IMR-90 (cell line): ENCODE measurements at regions not wholly inside any gene's neighbourhood (a gene's known extent, or its start where the extent isn't known, plus 50 kb on each side); places are given as distances from the start of the nearest gene placed in this dataset.

Experiments used
- ATAC-seq: fragments of 200-7000 bp; cut with Tn5 transposase; 2 replicates; pipeline ENCODE4 v1.9.1; 2020; ENCODE audit warnings: low read depth, mild to moderate bottlenecking, moderate library complexity
- BruUV-seq: library from RNA; stranded (reverse); fragments of 400-500 nt; replicated peaks from 2 replicates; lab custom pipeline; 2021; lab: Mats Ljungman, UMichigan
- CTCF ChIA-PET: fragments of 300-600 bp; formaldehyde crosslinking; extraction: SDS; loops from one replicate; lab custom pipeline; 2021; ENCODE audit warnings: antibody characterized with exemption; lab: Yijun Ruan, JAX
- POLR2A ChIA-PET: fragments of 300-600 bp; sonication (Branson Sonifier 250); formaldehyde crosslinking; loops from one replicate; lab custom pipeline; 2022; ENCODE audit warnings: antibody characterized with exemption; ENCODE audit not compliant: unreplicated experiment; lab: Charles Lee
- DNase-seq: peaks from one replicate; pipeline ENCODE4 v3.0.0; 2013
- H2AFZ ChIP-seq: replicated peaks from 2 replicates; pipeline ENCODE3; 2013; ENCODE audit warnings: low read length, mild to moderate bottlenecking; ENCODE audit not compliant: poor library complexity
- H2AK5ac ChIP-seq: 2 replicates; pipeline ENCODE4 v1.6.1; 2013; ENCODE audit warnings: low read depth, low read length, inconsistent platforms
- H2AK9ac ChIP-seq: replicated peaks from 2 replicates; pipeline ENCODE3; 2013; ENCODE audit warnings: mild to moderate bottlenecking, low read depth, low read length, moderate library complexity; ENCODE audit not compliant: poor library complexity
- H2BK120ac ChIP-seq: 2 replicates; pipeline ENCODE4 v1.6.1; 2013; ENCODE audit warnings: low read depth, low read length, inconsistent platforms
- H2BK15ac ChIP-seq: 3 replicates; pipeline ENCODE4 v1.6.1; 2013; ENCODE audit warnings: low read depth, low read length, inconsistent platforms
- H2BK20ac ChIP-seq: 2 replicates; pipeline ENCODE4 v1.6.1; 2013; ENCODE audit warnings: low read depth, mild to moderate bottlenecking, inconsistent platforms, low read length, moderate library complexity
- H2BK5ac ChIP-seq: 2 replicates; pipeline ENCODE4 v1.6.1; 2013; ENCODE audit warnings: mild to moderate bottlenecking, low read depth, low read length, inconsistent platforms; ENCODE audit not compliant: poor library complexity, severe bottlenecking
- H3K14ac ChIP-seq: replicated peaks from 2 replicates; pipeline ENCODE4 v1.6.1; 2013; ENCODE audit warnings: low read depth, low read length, inconsistent platforms
- H3K18ac ChIP-seq: 2 replicates; pipeline ENCODE4 v1.6.1; 2013; ENCODE audit warnings: low read depth, low read length, control low read depth
- H3K23ac ChIP-seq: 2 replicates; pipeline ENCODE4 v1.6.1; 2013; ENCODE audit warnings: low read depth, low read length, inconsistent platforms
- H3K27ac ChIP-seq: 2 replicates; pipeline ENCODE4 v1.5.1; 2013; ENCODE audit warnings: mild to moderate bottlenecking, control low read depth, low read length; ENCODE audit not compliant: insufficient read depth
- H3K27me3 ChIP-seq: 2 replicates; pipeline ENCODE4 v1.6.1; 2013; ENCODE audit warnings: low read length; ENCODE audit not compliant: control insufficient read depth, insufficient read depth
- H3K36me3 ChIP-seq: 2 replicates; pipeline ENCODE4 v1.6.1; 2013; ENCODE audit warnings: low read length, mixed read lengths; ENCODE audit not compliant: control insufficient read depth, insufficient read depth
- H3K4ac ChIP-seq: 2 replicates; pipeline ENCODE4 v1.6.1; 2013; ENCODE audit warnings: low read depth, low read length, inconsistent platforms
- H3K4me1 ChIP-seq: 2 replicates; pipeline ENCODE4 v1.6.1; 2013; ENCODE audit warnings: low read length, mixed read lengths; ENCODE audit not compliant: control insufficient read depth, insufficient read depth
- H3K4me2 ChIP-seq: 2 replicates; pipeline ENCODE4 v1.6.1; 2013; ENCODE audit warnings: low read depth, mild to moderate bottlenecking, control low read depth, low read length, moderate library complexity
- H3K4me3 ChIP-seq: 2 replicates; pipeline ENCODE4 v1.5.1; 2013; ENCODE audit warnings: low read depth, mild to moderate bottlenecking, control low read depth, low read length, moderate library complexity; ENCODE audit not compliant: insufficient read depth
- H3K56ac ChIP-seq: 2 replicates; pipeline ENCODE4 v1.6.1; 2013; ENCODE audit warnings: low read length, inconsistent platforms; ENCODE audit not compliant: insufficient read depth; ENCODE audit errors: extremely low read depth
- H3K79me1 ChIP-seq, 2 experiments: 2 replicates each; pipeline ENCODE4 v1.6.1; 2013; ENCODE audit warnings: low read length in 2 of 2, inconsistent platforms in 1 of 2, low read depth in 1 of 2
- H3K9ac ChIP-seq: 2 replicates; pipeline ENCODE4 v1.6.1; 2013; ENCODE audit warnings: low read depth, low read length, control low read depth
- H3K9me1 ChIP-seq: 2 replicates; pipeline ENCODE4 v1.6.1; 2013; ENCODE audit warnings: low read length, inconsistent platforms; ENCODE audit not compliant: insufficient read depth
- H3K9me3 ChIP-seq: 2 replicates; pipeline ENCODE4 v1.6.1; 2013; ENCODE audit warnings: low read length; ENCODE audit not compliant: control insufficient read depth, insufficient read depth
- H4K20me1 ChIP-seq: 2 replicates; pipeline ENCODE4 v1.6.1; 2013; ENCODE audit warnings: low read length, inconsistent platforms; ENCODE audit not compliant: insufficient read depth
- H4K5ac ChIP-seq: 2 replicates; pipeline ENCODE4 v1.6.1; 2013; ENCODE audit warnings: mild to moderate bottlenecking, low read depth, low read length, control low read depth
- H4K8ac ChIP-seq, 2 experiments: 2 replicates each; pipeline ENCODE4 v1.6.1; 2013; ENCODE audit warnings: low read depth in 2 of 2, low read length in 2 of 2, control low read depth in 1 of 2, inconsistent platforms in 1 of 2
- H4K91ac ChIP-seq: 2 replicates; pipeline ENCODE4 v1.6.1; 2013; ENCODE audit warnings: low read depth, low read length, inconsistent platforms; ENCODE audit not compliant: insufficient read depth
- BHLHE40 ChIP-seq: fragments of 150-350 bp; IDR thresholded peaks from 2 replicates; pipeline ENCODE4 v1.6.1; 2016; ENCODE audit warnings: mild to moderate bottlenecking, low read depth, low read length
- CEBPB ChIP-seq: IDR thresholded peaks from 2 replicates; pipeline ENCODE4 v1.6.1; 2012; ENCODE audit warnings: low read depth, low read length, improper control_type of control experiment
- CHD1 ChIP-seq: IDR thresholded peaks from 2 replicates; pipeline ENCODE4 v1.6.1; 2012; ENCODE audit warnings: low read depth, low read length, improper control_type of control experiment
- FOS ChIP-seq: fragments of 150-350 bp; IDR thresholded peaks from 2 replicates; pipeline ENCODE4 v1.6.1; 2016; ENCODE audit warnings: low read depth, low read length
- MAFK ChIP-seq: IDR thresholded peaks from 2 replicates; pipeline ENCODE4 v1.6.1; 2012; ENCODE audit warnings: low read depth, low read length, improper control_type of control experiment
- MAZ ChIP-seq: IDR thresholded peaks from 2 replicates; pipeline ENCODE4 v1.6.1; 2012; ENCODE audit warnings: low read depth, mild to moderate bottlenecking, low read length, improper control_type of control experiment, moderate library complexity, borderline replicate concordance
- MXI1 ChIP-seq: IDR thresholded peaks from 2 replicates; pipeline ENCODE4 v1.6.1; 2012; ENCODE audit warnings: low read depth, mild to moderate bottlenecking, low read length, moderate library complexity, borderline replicate concordance
- NFE2L2 ChIP-seq: fragments of 150-350 bp; IDR thresholded peaks from 2 replicates; pipeline ENCODE4 v1.6.1; 2016; ENCODE audit warnings: low read depth, mild to moderate bottlenecking, low read length
- POLR2A ChIP-seq: IDR thresholded peaks from 2 replicates; pipeline ENCODE4 v1.6.1; 2012; ENCODE audit warnings: mild to moderate bottlenecking, low read depth, low read length
- RAD21 ChIP-seq: IDR thresholded peaks from 2 replicates; pipeline ENCODE4 v1.6.1; 2012; ENCODE audit warnings: low read length, improper control_type of control experiment
- RCOR1 ChIP-seq: IDR thresholded peaks from 2 replicates; pipeline ENCODE4 v1.6.1; 2012; ENCODE audit warnings: mild to moderate bottlenecking, low read length, improper control_type of control experiment; ENCODE audit not compliant: insufficient replicate concordance
- RFX5 ChIP-seq: IDR thresholded peaks from 2 replicates; pipeline ENCODE4 v1.8.0; 2012; ENCODE audit warnings: low read depth, mild to moderate bottlenecking, low read length, moderate library complexity
- SMC3 ChIP-seq: fragments of 150-350 bp; IDR thresholded peaks from 2 replicates; pipeline ENCODE4 v1.6.1; 2016; ENCODE audit warnings: low read depth, mild to moderate bottlenecking, antibody characterized with exemption, low read length, moderate library complexity
- WGBS, 2 experiments: methylation state at CpG; one replicate each; pipeline versions ENCODE4 v1.1.5 to v1.1.7; 2013; ENCODE audit warnings: missing lambda C conversion rate in 2 of 2; ENCODE audit not compliant: insufficient read length in 1 of 2; ENCODE audit errors: extremely low coverage in 2 of 2; 5-methylcytosine and 5-hydroxymethylcytosine counted together
- dilution Hi-C: fragments of 300-500 bp; cut with HindIII; formaldehyde crosslinking; loops from one replicate; pipeline ENCODE4 v1.14.3; 2018; ENCODE audit warnings: low sequenced_read_pairs; ENCODE audit not compliant: unreplicated experiment
- in situ Hi-C: fragments of 300-500 bp; cut with MboI; formaldehyde crosslinking; loops from 3 replicates; pipeline ENCODE4 v1.14.3; 2019; ENCODE audit warnings: low sequenced_read_pairs, inconsistent platforms, mixed read lengths
- intact Hi-C: fragments of 100-400 bp; cut with micrococcal nuclease; formaldehyde crosslinking; loops from 2 replicates; pipeline ENCODE4 v1.10.0; 2022
- TF ChIP-seq, protein P1 (sequence below): fragments of 150-350 bp; IDR thresholded peaks from 2 replicates; pipeline ENCODE4 v1.6.1; 2017; ENCODE audit warnings: mild to moderate bottlenecking, antibody characterized with exemption, low read length, low read depth
- TF ChIP-seq, protein P2 (sequence below): fragments of 150-350 bp; IDR thresholded peaks from 2 replicates; pipeline ENCODE4 v1.6.1; 2016; ENCODE audit warnings: low read depth, mild to moderate bottlenecking, low read length, moderate library complexity, borderline replicate concordance
- TF ChIP-seq, protein P3 (sequence below): conservative IDR thresholded peaks from 2 replicates; pipeline ENCODE4 v1.5.1; 2012; ENCODE audit warnings: mild to moderate bottlenecking, low read depth, low read length, improper control_type of control experiment

DNA sequence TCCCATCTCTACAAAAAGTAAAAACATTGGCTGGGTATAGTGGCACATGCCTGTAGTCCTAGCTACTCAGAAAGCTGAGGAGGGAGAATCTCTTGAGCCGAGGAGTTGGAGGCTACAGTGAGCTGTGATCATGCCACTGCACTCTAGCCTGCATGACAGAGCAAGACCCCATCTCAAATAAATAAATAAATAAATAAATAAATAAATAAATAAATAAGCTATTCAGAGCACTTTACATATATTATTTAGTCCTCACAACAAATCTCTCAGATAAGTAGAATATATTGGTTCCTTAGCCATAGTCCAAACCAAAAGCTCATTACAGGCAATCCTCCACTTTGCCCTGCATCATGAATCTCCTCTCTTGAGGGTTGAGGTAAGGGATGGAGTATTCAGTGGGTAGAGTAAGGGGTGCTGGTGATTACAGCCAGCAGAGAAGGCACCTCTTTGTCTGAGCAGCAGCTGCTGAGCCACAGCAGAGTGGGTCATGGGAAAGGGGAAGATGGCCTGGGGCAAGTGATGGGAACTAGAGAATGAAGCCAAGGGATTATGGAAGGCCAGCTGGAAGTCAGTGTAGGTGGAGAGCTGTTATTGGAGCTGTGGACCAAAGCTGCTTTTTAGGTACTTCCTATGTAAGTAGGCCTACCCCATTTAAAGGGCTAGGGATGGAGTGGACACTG, 115.5 kb upstream of the ZNF644 start:
- no CpG with 5 or more reads among the region's 1 CpG for WGBS, 2 experiments
- DNase-seq (no peak), ATAC-seq (no peak)
- H3K27me3 ChIP-seq, result no peaks in the 10 kb centered on the region
- H3K4me2 ChIP-seq, result no peak overlapping the region
- no peak overlapping the region for H2AK9ac ChIP-seq
- H3K79me1 ChIP-seq, result no peaks in the 10 kb centered on the region
- no peak overlapping the region for H3K14ac ChIP-seq
- no peak overlapping the region for H2BK15ac ChIP-seq
- H3K23ac ChIP-seq, result no peak overlapping the region
- no peak overlapping the region for H2BK20ac ChIP-seq
- no peak overlapping the region for H4K5ac ChIP-seq
- CTCF ChIA-PET, result interaction anchor here (2.0 kb wide), 1 partner anchor 29 kb away, joined by 6 read pairs; no protein-coding TSS in a partner anchor
- no peak overlapping the region for H2AK5ac ChIP-seq
- no peak overlapping the region for H2BK5ac ChIP-seq
- dilution Hi-C loops (no loop called here), in situ Hi-C loops (no loop called here), intact Hi-C loops (no loop called here)
- no peaks in the 10 kb centered on the region for H3K9me3 ChIP-seq
- no peaks in the 10 kb centered on the region for H3K36me3 ChIP-seq
- H3K18ac ChIP-seq, result no peak overlapping the region
- no peak overlapping the region for H3K56ac ChIP-seq
- no peak overlapping the region for H3K27ac ChIP-seq
- H4K20me1 ChIP-seq, result no peaks in the 10 kb centered on the region
- no peak overlapping the region for H4K91ac ChIP-seq
- H3K4me3 ChIP-seq, result no peak overlapping the region
- H2BK120ac ChIP-seq, result no peak overlapping the region
- POLR2A ChIA-PET, result no interaction called here
- H3K9ac ChIP-seq, result no peak overlapping the region
- H3K9me1 ChIP-seq, result no peaks in the 10 kb centered on the region
- H3K4ac ChIP-seq, result no peak overlapping the region
- no peak overlapping the region for H2AFZ ChIP-seq
- H4K8ac ChIP-seq, result no peak overlapping the region
- BruUV-seq, result no TSS peak
- TF ChIP-seq, protein P1, sequence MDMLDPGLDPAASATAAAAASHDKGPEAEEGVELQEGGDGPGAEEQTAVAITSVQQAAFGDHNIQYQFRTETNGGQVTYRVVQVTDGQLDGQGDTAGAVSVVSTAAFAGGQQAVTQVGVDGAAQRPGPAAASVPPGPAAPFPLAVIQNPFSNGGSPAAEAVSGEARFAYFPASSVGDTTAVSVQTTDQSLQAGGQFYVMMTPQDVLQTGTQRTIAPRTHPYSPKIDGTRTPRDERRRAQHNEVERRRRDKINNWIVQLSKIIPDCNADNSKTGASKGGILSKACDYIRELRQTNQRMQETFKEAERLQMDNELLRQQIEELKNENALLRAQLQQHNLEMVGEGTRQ, result no peak
- TF ChIP-seq MAFK (no peak), BHLHE40 (no peak), MXI1 (no peak), FOS (no peak), RCOR1 (no peak), CEBPB (no peak), MAZ (no peak), RAD21 (no peak), CHD1 (no peak), NFE2L2 (no peak), POLR2A (no peak), RFX5 (no peak), SMC3 (no peak)
- TF ChIP-seq, protein P2, sequence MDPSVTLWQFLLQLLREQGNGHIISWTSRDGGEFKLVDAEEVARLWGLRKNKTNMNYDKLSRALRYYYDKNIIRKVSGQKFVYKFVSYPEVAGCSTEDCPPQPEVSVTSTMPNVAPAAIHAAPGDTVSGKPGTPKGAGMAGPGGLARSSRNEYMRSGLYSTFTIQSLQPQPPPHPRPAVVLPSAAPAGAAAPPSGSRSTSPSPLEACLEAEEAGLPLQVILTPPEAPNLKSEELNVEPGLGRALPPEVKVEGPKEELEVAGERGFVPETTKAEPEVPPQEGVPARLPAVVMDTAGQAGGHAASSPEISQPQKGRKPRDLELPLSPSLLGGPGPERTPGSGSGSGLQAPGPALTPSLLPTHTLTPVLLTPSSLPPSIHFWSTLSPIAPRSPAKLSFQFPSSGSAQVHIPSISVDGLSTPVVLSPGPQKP, result no peak
- TF ChIP-seq, protein P3, sequence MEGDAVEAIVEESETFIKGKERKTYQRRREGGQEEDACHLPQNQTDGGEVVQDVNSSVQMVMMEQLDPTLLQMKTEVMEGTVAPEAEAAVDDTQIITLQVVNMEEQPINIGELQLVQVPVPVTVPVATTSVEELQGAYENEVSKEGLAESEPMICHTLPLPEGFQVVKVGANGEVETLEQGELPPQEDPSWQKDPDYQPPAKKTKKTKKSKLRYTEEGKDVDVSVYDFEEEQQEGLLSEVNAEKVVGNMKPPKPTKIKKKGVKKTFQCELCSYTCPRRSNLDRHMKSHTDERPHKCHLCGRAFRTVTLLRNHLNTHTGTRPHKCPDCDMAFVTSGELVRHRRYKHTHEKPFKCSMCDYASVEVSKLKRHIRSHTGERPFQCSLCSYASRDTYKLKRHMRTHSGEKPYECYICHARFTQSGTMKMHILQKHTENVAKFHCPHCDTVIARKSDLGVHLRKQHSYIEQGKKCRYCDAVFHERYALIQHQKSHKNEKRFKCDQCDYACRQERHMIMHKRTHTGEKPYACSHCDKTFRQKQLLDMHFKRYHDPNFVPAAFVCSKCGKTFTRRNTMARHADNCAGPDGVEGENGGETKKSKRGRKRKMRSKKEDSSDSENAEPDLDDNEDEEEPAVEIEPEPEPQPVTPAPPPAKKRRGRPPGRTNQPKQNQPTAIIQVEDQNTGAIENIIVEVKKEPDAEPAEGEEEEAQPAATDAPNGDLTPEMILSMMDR, result no peak
- H3K4me1 ChIP-seq, result no peaks in the 10 kb centered on the region
